SK-N-SH (cell line): ENCODE measurements at regions not wholly inside any gene's neighbourhood (a gene's known extent, or its start where the extent isn't known, plus 50 kb on each side); places are given as distances from the start of the nearest gene placed in this dataset.
"Not testable (repeated sequence)": the region's sequence is repeated elsewhere in the genome, so short reads cannot be mapped to it uniquely, and the experiment has no call there.

ENCODE experiments used
- CTCF ChIA-PET: fragments of 300-600, 350-600 bp; formaldehyde crosslinking; extraction: SDS; loops from one replicate; lab custom pipeline; 2021; lab: Yijun Ruan, JAX
- POLR2A ChIA-PET: fragments of 350-600 bp; sonication (Branson Sonifier 250); formaldehyde crosslinking; extraction: SDS; loops from one replicate; lab custom pipeline; 2020; ENCODE audit warnings: antibody characterized with exemption, inconsistent platforms; lab: Yijun Ruan, JAX
- DNase-seq: peaks from one replicate; pipeline ENCODE4 v3.0.0; 2012
- H2AFZ ChIP-seq: fragments of 200-600 bp; sonication (generic); 2 replicates; pipeline ENCODE4 v1.8.1; 2016; ENCODE audit warnings: antibody characterized with exemption, mild to moderate bottlenecking, low read depth
- H3F3A ChIP-seq: fragments of 200-600 bp; sonication (generic); replicated peaks from 2 replicates; pipeline ENCODE3; 2016; ENCODE audit warnings: antibody characterized with exemption, mild to moderate bottlenecking; ENCODE audit not compliant: insufficient read depth
- H3K27ac ChIP-seq, 2 experiments: fragments of 200-500 bp in 1 of 2; fragments of 200-600 bp in 1 of 2; sonication (Bioruptor generic) in 1 of 2; sonication (generic), shearing (Covaris generic) in 1 of 2; 2 replicates each; pipeline versions ENCODE4 v1.5.1 to v1.6.1; 2014 to 2016; ENCODE audit warnings: low read depth in 2 of 2, inconsistent platforms in 1 of 2, low read length in 1 of 2, mild to moderate bottlenecking in 1 of 2, mixed read lengths in 1 of 2
- H3K27me3 ChIP-seq: fragments of 200-600 bp; sonication (generic), shearing (Covaris generic); 2 replicates; pipeline ENCODE4 v1.6.1; 2016; ENCODE audit warnings: mixed run types; ENCODE audit not compliant: insufficient read depth
- H3K36me3 ChIP-seq, 2 experiments: fragments of 200-500 bp in 1 of 2; fragments of 200-600 bp in 1 of 2; sonication (Bioruptor generic) in 1 of 2; sonication (generic) in 1 of 2; replicated peaks in 1 of 2; 2 replicates each; pipeline versions ENCODE3 to v1.5.1; 2014 to 2016; ENCODE audit warnings: low read length in 1 of 2, mild to moderate bottlenecking in 1 of 2; ENCODE audit not compliant: insufficient read depth in 2 of 2, control insufficient read depth in 1 of 2
- H3K4me1 ChIP-seq, 2 experiments: fragments of 200-500 bp in 1 of 2; fragments of 200-600 bp in 1 of 2; sonication (Bioruptor generic) in 1 of 2; sonication (generic), shearing (Covaris generic) in 1 of 2; 2 replicates each; pipeline versions ENCODE4 v1.5.1 to v1.6.1; 2014 to 2016; ENCODE audit warnings: low read depth in 1 of 2, low read length in 1 of 2, mixed run types in 1 of 2; ENCODE audit not compliant: insufficient read depth in 2 of 2, control insufficient read depth in 1 of 2
- H3K4me2 ChIP-seq: fragments of 200-600 bp; sonication (generic), shearing (Covaris generic); 2 replicates; pipeline ENCODE4 v1.6.1; 2017; ENCODE audit warnings: mixed run types
- H3K4me3 ChIP-seq, 2 experiments: fragments of 200-500 bp in 1 of 2; fragments of 200-600 bp in 1 of 2; sonication (Bioruptor generic) in 1 of 2; sonication (generic), shearing (Covaris generic) in 1 of 2; 2 replicates each; pipeline versions ENCODE4 v1.5.1 to v1.8.1; 2014 to 2016; ENCODE audit warnings: low read depth in 2 of 2, inconsistent platforms in 1 of 2, low read length in 1 of 2, mild to moderate bottlenecking in 1 of 2, mixed read lengths in 1 of 2, moderate library complexity in 1 of 2
- H3K79me2 ChIP-seq: fragments of 200-600 bp; sonication (generic); 2 replicates; pipeline ENCODE4 v1.8.1; 2017; ENCODE audit warnings: mild to moderate bottlenecking; ENCODE audit not compliant: insufficient read depth
- H3K9ac ChIP-seq: fragments of 200-600 bp; sonication (generic); 2 replicates; pipeline ENCODE4 v1.6.1; 2017; ENCODE audit warnings: mixed run types
- H3K9me2 ChIP-seq: fragments of 200-600 bp; sonication (generic); 2 replicates; pipeline ENCODE4 v1.6.1; 2017; ENCODE audit warnings: mixed run types
- H3K9me3 ChIP-seq: fragments of 200-600 bp; sonication (generic); 2 replicates; pipeline ENCODE4 v1.6.1; 2017; ENCODE audit warnings: mixed run types, mild to moderate bottlenecking, moderate library complexity
- H4K20me1 ChIP-seq: fragments of 200-600 bp; sonication (generic); 2 replicates; pipeline ENCODE4 v1.6.1; 2017; ENCODE audit warnings: mild to moderate bottlenecking, mixed run types; ENCODE audit not compliant: insufficient read depth
- ELF1 ChIP-seq: IDR thresholded peaks from 2 replicates; pipeline ENCODE4 v1.4.0; 2012
- EP300 ChIP-seq, 2 experiments: IDR thresholded peaks; 2 replicates each; pipeline versions ENCODE4 v1.4.0 to v1.6.1; 2012; ENCODE audit warnings: borderline replicate concordance in 1 of 2, low read depth in 1 of 2, low read length in 1 of 2
- FOSL2 ChIP-seq: IDR thresholded peaks from 2 replicates; pipeline ENCODE4 v1.4.0; 2012; ENCODE audit warnings: low read depth, mild to moderate bottlenecking, moderate library complexity, borderline replicate concordance
- FOXJ3 ChIP-seq: sonication (generic); formaldehyde crosslinking; IDR thresholded peaks from 2 replicates; pipeline ENCODE4 v1.5.1; 2020; ENCODE audit warnings: mild to moderate bottlenecking, missing genetic modification reagents
- FOXM1 ChIP-seq: IDR thresholded peaks from 2 replicates; pipeline ENCODE4 v1.4.0; 2012; ENCODE audit warnings: low read depth, mild to moderate bottlenecking
- GABPA ChIP-seq: IDR thresholded peaks from 2 replicates; pipeline ENCODE4 v1.4.0; 2012; ENCODE audit warnings: low read depth, mild to moderate bottlenecking
- JUND ChIP-seq: IDR thresholded peaks from 2 replicates; pipeline ENCODE4 v1.4.0; 2012
- MEF2A ChIP-seq: IDR thresholded peaks from 2 replicates; pipeline ENCODE4 v1.4.0; 2012; ENCODE audit warnings: low read depth, borderline replicate concordance
- MXI1 ChIP-seq: IDR thresholded peaks from 2 replicates; pipeline ENCODE4 v1.6.1; 2012; ENCODE audit warnings: mild to moderate bottlenecking, low read depth, low read length, improper control_type of control experiment
- NFIC ChIP-seq: IDR thresholded peaks from 2 replicates; pipeline ENCODE4 v1.4.0; 2012; ENCODE audit warnings: borderline replicate concordance
- POLR2AphosphoS5 ChIP-seq: IDR thresholded peaks from 2 replicates; pipeline ENCODE4 v1.6.1; 2012; ENCODE audit warnings: low read depth, low read length
- RAD21 ChIP-seq: IDR thresholded peaks from 2 replicates; pipeline ENCODE4 v1.6.1; 2012; ENCODE audit warnings: mild to moderate bottlenecking, low read length
- SMC3 ChIP-seq: IDR thresholded peaks from 2 replicates; pipeline ENCODE4 v1.6.1; 2012; ENCODE audit warnings: low read depth, low read length, improper control_type of control experiment
- TAF1 ChIP-seq: IDR thresholded peaks from 2 replicates; pipeline ENCODE4 v1.6.1; 2012; ENCODE audit warnings: low read depth, mild to moderate bottlenecking, low read length, moderate library complexity, borderline replicate concordance
- WGBS: methylation state at CpG from one replicate; pipeline ENCODE4 v1.1.6; 2017; ENCODE audit warnings: low lambda C conversion rate; 5-methylcytosine and 5-hydroxymethylcytosine counted together
- TF ChIP-seq, protein P1 (sequence below): IDR thresholded peaks from 2 replicates; pipeline ENCODE4; 2012

DNA sequence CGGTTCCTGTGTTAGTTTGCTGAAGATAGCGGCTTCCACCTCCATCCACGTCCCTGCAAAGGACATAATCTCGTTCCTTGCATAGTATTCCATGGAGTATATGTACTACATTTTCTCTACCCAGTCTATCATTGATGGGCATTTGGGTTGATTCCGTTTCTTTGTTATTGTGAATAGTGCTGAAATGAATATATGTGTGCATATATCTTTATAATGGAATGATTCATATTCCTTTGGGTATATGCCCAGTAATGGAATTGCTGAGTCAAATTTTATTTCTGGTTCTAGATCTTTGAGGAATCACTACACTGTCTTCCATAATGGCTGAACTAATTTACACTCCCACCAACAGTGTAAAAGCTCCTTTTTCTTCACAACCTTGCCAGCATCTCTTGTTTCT is 255.4 kb upstream of the CDH2 start:
- H3K79me2 ChIP-seq, result no peaks in the 10 kb centered on the region
- H3K4me3 ChIP-seq, result no peak overlapping the region
- no peaks in the 10 kb centered on the region for H3K4me1 ChIP-seq
- DNase-seq, result no peak
- H3K9ac ChIP-seq, result no peak overlapping the region
- H3K4me2 ChIP-seq, result no peak overlapping the region
- POLR2A ChIA-PET, result no interaction called here
- CTCF ChIA-PET, result interaction anchor here (0.6 kb wide), 1 partner anchor 79 kb away, joined by 3 read pairs; no protein-coding TSS in a partner anchor
- H3K36me3 ChIP-seq, result no peaks in the 10 kb centered on the region
- H3K9me3 ChIP-seq, result no peaks in the 10 kb centered on the region
- TF ChIP-seq GABPA, result no peak
- peak; percentile 22; the same call in 1 of the 2 replicates for TF ChIP-seq NFIC
- TF ChIP-seq SMC3, result no peak
- 0 out of 2 replicates have a peak, but pooled peaks have one; percentile 25 for TF ChIP-seq JUND
- TF ChIP-seq EP300 (IDR thresholded peaks at IDR 0.05; ENCODE audit: borderline replicate concordance in 1 of 2, low read depth in 1 of 2, low read length in 1 of 2), result no peak
- TF ChIP-seq, protein P1, sequence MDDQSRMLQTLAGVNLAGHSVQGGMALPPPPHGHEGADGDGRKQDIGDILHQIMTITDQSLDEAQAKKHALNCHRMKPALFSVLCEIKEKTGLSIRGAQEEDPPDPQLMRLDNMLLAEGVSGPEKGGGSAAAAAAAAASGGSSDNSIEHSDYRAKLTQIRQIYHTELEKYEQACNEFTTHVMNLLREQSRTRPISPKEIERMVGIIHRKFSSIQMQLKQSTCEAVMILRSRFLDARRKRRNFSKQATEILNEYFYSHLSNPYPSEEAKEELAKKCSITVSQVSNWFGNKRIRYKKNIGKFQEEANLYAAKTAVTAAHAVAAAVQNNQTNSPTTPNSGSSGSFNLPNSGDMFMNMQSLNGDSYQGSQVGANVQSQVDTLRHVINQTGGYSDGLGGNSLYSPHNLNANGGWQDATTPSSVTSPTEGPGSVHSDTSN, result peak; percentile 26; the same call in 1 of the 2 replicates
- peak; percentile 26; the same call in 1 of the 2 replicates for TF ChIP-seq FOSL2
- TF ChIP-seq TAF1, result no peak
- TF ChIP-seq MEF2A, result 0 out of 2 replicates have a peak, but pooled peaks have one; percentile 23
- TF ChIP-seq, all 33 proteins: peak for 5
- Histone ChIP-seq H3K27me3 (no peaks in the 10 kb centered on the region), H4K20me1 (no peaks in the 10 kb centered on the region), H2AFZ (peak overlapping the region; percentile 44; the same call in 1 of the 2 replicates), H3K27ac (peak overlapping the region in 1 of 2 experiments; percentile 21; a peak in 1 of 4 replicates), H3K9me2 (no peaks in the 10 kb centered on the region), H3F3A (peaks cover 8% of the 10 kb centered on the region)
- 71% methylated on average over 5 of the region's 5 CpGs for WGBS

DNA sequence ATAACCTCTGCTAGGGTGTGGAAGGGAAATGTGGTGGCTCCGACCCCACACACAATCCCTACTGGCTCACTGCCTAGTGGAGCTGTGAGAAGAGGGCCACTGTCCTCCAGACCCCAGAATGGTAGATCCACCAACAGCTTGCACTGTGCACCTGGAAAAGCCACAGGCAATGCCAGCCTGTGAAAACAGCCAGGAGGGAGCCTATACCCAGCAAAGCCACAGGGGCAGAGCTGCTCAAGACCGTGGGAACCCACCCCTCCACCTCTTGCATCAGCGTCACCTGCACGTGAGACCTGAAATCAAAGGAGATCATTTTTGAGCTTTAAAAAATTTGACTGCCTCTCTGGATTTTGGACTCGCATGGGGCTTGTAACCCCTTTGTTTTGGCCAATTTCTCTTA is 249.0 kb upstream of the CDH2 start:
- CTCF ChIA-PET, result no interaction called here
- no peaks in the 10 kb centered on the region for H4K20me1 ChIP-seq
- H3K9me2 ChIP-seq, result no peaks in the 10 kb centered on the region
- H3K4me2 ChIP-seq, result no peak overlapping the region
- H3K4me1 ChIP-seq, result no peaks in the 10 kb centered on the region
- H3K27ac ChIP-seq, result no peak overlapping the region
- no peak for TF ChIP-seq JUND
- TF ChIP-seq SMC3, result no peak
- H2AFZ ChIP-seq, result no peak overlapping the region
- no peak overlapping the region for H3K4me3 ChIP-seq
- H3F3A ChIP-seq, result no peaks in the 10 kb centered on the region
- no peak overlapping the region for H3K9ac ChIP-seq
- no peaks in the 10 kb centered on the region for H3K36me3 ChIP-seq
- WGBS, result 69% methylated on average over 4 of the region's 5 CpGs
- no peaks in the 10 kb centered on the region for H3K79me2 ChIP-seq
- POLR2A ChIA-PET, result no interaction called here
- H3K9me3 ChIP-seq, result no peaks in the 10 kb centered on the region
- no peak for DNase-seq
- no peaks in the 10 kb centered on the region for H3K27me3 ChIP-seq

DNA sequence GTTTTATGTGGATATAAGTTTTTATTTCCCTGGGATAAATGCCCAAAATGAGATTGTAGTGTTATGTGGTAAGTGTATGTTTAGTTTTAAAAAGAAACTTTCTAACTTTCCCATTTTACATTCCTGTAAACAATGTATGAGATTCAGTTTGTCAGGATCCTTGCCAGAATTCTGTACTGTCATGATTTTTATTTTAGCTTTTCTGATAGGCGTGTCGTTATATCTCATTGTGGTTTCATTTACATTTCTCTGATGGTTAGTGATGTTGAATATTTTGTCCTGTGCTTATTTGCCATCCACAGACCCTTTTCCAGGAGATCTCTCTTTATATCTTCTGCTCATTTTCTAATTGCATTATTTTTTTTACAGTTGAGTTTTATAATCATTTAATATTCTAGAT is 245.6 kb upstream of the CDH2 start:
- H3K9ac ChIP-seq, result no peak overlapping the region
- H3K4me3 ChIP-seq, result no peak overlapping the region
- no peak overlapping the region for H3K4me2 ChIP-seq
- H3K27ac ChIP-seq, result no peak overlapping the region
- CTCF ChIA-PET, result interaction anchor here (0.7 kb wide), 1 partner anchor 32 kb away, joined by 3 read pairs; no protein-coding TSS in a partner anchor
- H3K27me3 ChIP-seq, result no peaks in the 10 kb centered on the region
- 87% methylated on average over 2 of the region's 2 CpGs for WGBS
- H3K79me2 ChIP-seq, result no peaks in the 10 kb centered on the region
- H3K9me2 ChIP-seq, result no peaks in the 10 kb centered on the region
- H2AFZ ChIP-seq, result no peak overlapping the region
- TF ChIP-seq FOXJ3 (CRISPR knock-in tag), result no peak
- TF ChIP-seq MXI1, result no peak
- TF ChIP-seq POLR2AphosphoS5, result no peak
- no peak for TF ChIP-seq ELF1
- TF ChIP-seq FOXM1, result no peak
- TF ChIP-seq MEF2A, result no peak
- no peak for TF ChIP-seq RAD21
- TF ChIP-seq EP300 (IDR thresholded peaks at IDR 0.05; ENCODE audit: borderline replicate concordance in 1 of 2, low read depth in 1 of 2, low read length in 1 of 2), result no peak
- TF ChIP-seq, all 33 proteins: peak for 0
- H3K36me3 ChIP-seq, result no peaks in the 10 kb centered on the region
- POLR2A ChIA-PET, result no interaction called here
- H3F3A ChIP-seq, result no peaks in the 10 kb centered on the region
- H4K20me1 ChIP-seq, result no peaks in the 10 kb centered on the region
- DNase-seq, result no peak
- no peaks in the 10 kb centered on the region for H3K4me1 ChIP-seq
- H3K9me3 ChIP-seq, result no peaks in the 10 kb centered on the region

DNA sequence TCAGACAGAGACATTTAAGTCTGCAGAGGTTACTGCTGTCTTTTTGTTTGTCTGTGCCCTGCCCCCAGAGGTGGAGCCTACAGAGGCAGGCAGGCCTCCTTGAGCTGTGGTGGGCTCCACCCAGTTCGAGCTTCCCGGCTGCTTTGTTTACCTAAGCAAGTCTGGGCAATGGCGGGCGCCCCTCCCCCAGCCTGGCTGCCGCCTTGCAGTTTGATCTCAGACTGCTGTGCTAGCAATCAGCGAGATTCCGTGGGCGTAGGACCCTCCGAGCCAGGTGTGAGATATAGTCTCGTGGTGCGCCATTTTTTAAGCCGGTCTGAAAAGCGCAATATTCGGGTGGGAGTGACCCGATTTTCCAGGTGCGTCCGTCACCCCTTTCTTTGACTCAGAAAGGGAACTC is 245.0 kb upstream of the CDH2 start:
- H2AFZ ChIP-seq, H3K27me3 ChIP-seq, H3K4me1 ChIP-seq, H4K20me1 ChIP-seq, H3F3A ChIP-seq, H3K36me3 ChIP-seq, H3K79me2 ChIP-seq, DNase-seq, H3K4me2 ChIP-seq, POLR2A ChIA-PET, H3K27ac ChIP-seq, H3K9ac ChIP-seq, H3K4me3 ChIP-seq, H3K9me2 ChIP-seq, H3K9me3 ChIP-seq, CTCF ChIA-PET: not testable (repeated sequence)
- 100% methylated on average over 4 of the region's 17 CpGs for WGBS
